ENCODE measurements at regions not wholly inside any gene's neighbourhood (a gene's known extent, or its start where the extent isn't known, plus 50 kb on each side); places are given as distances from the start of the nearest gene placed in this dataset.

GRCh38 chr12:30537228-30537627 is 158.4 kb downstream of the IPO8 start:
- ATAC-seq (ENCODE audit: low read depth) = peak; percentile 48; the same call in 1 of the 3 replicates
- no peaks in the 10 kb centered on the region for H3K36me3 ChIP-seq (ENCODE audit: low read depth)
- no peaks in the 10 kb centered on the region for H3K9me3 ChIP-seq (ENCODE audit: severe bottlenecking)

GRCh38 chr12:30533558-30534265 is 162.0 kb downstream of the IPO8 start:
- DNase-seq (ENCODE audit: low spot score) (no peak), ATAC-seq (ENCODE audit: low read depth) (no peak)
- H3K36me3 ChIP-seq (ENCODE audit: low read depth) = no peaks in the 10 kb centered on the region
- H3K27ac ChIP-seq (ENCODE audit: poor library complexity, severe bottlenecking) = no peak overlapping the region
- TF ChIP-seq, protein P1, sequence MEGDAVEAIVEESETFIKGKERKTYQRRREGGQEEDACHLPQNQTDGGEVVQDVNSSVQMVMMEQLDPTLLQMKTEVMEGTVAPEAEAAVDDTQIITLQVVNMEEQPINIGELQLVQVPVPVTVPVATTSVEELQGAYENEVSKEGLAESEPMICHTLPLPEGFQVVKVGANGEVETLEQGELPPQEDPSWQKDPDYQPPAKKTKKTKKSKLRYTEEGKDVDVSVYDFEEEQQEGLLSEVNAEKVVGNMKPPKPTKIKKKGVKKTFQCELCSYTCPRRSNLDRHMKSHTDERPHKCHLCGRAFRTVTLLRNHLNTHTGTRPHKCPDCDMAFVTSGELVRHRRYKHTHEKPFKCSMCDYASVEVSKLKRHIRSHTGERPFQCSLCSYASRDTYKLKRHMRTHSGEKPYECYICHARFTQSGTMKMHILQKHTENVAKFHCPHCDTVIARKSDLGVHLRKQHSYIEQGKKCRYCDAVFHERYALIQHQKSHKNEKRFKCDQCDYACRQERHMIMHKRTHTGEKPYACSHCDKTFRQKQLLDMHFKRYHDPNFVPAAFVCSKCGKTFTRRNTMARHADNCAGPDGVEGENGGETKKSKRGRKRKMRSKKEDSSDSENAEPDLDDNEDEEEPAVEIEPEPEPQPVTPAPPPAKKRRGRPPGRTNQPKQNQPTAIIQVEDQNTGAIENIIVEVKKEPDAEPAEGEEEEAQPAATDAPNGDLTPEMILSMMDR (IDR thresholded peaks at IDR 0.05; ENCODE audit: poor library complexity, severe bottlenecking) = no peak
- H3K9me3 ChIP-seq (ENCODE audit: severe bottlenecking) = no peaks in the 10 kb centered on the region
- no peaks in the 10 kb centered on the region for H3K4me1 ChIP-seq (ENCODE audit: insufficient read depth, poor library complexity, severe bottlenecking)
- no peaks in the 10 kb centered on the region for H3K27me3 ChIP-seq (ENCODE audit: insufficient read depth, poor library complexity, severe bottlenecking)
- H3K4me3 ChIP-seq (ENCODE audit: severe bottlenecking) = no peak overlapping the region

More at GRCh38 chr12:30537228-30537627, 158.4 kb downstream of the IPO8 start:
- TF ChIP-seq, protein P1 (IDR thresholded peaks at IDR 0.05; ENCODE audit: poor library complexity, severe bottlenecking) = no peak
- no peaks in the 10 kb centered on the region for H3K27me3 ChIP-seq (ENCODE audit: insufficient read depth, poor library complexity, severe bottlenecking)
- DNase-seq (ENCODE audit: low spot score) = no peak
- no peak overlapping the region for H3K27ac ChIP-seq (ENCODE audit: poor library complexity, severe bottlenecking)
- H3K4me3 ChIP-seq (ENCODE audit: severe bottlenecking) = no peak overlapping the region
- no peaks in the 10 kb centered on the region for H3K4me1 ChIP-seq (ENCODE audit: insufficient read depth, poor library complexity, severe bottlenecking)

DNA sequence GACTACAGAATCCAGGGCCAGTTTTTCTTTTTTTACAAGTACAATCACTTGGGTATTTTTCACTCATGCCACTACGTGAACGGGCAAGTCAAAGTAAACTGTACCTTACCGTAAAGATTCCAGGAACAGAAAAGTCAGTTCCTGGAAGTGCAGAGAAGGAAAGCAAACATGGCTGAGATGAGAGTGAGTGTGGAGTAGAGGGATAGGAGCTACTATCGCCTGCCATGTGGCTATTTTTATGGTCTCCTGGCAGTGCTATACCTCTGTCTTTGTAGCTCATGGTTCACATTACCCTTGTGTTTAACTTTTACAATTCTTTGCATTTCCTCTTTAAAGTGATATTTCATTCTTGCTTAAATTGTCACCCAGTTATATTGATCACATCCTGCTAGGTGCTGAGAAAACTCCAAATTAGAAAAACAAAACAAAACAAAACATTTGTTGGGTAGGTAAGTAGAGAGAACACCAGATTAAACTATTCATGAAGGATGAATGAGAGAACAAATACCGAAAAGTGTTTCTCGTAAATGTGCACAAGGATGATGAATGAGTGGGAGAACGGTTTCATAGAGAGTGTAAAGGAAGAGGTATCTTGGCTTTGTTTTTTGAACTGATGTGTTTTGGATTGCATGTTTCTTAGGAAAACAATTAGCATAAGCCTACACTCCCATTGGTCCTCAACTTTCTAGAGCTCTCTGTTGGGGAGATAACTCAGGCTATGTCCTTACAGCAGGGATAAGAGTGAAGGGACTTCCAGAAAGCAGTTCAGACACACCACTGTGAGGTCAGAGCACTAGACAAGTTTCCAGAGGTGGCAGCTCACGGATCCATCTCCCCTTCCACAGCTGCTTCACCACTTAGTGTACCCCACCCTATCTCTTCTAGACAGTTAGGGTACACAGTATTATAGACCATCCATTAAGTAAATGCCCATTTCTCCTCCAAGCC is 163.7 kb downstream of the IPO8 start:
- H3K27me3 ChIP-seq (ENCODE audit: insufficient read depth, poor library complexity, severe bottlenecking) = no peaks in the 10 kb centered on the region
- no peaks in the 10 kb centered on the region for H3K36me3 ChIP-seq (ENCODE audit: low read depth)
- H3K9me3 ChIP-seq (ENCODE audit: severe bottlenecking) = no peaks in the 10 kb centered on the region
- DNase-seq (ENCODE audit: low spot score) (no peak), ATAC-seq (ENCODE audit: low read depth) (no peak)
- H3K4me3 ChIP-seq (ENCODE audit: severe bottlenecking) = no peak overlapping the region
- H3K27ac ChIP-seq (ENCODE audit: poor library complexity, severe bottlenecking) = no peak overlapping the region
- H3K4me1 ChIP-seq (ENCODE audit: insufficient read depth, poor library complexity, severe bottlenecking) = no peaks in the 10 kb centered on the region
- TF ChIP-seq, protein P1 (IDR thresholded peaks at IDR 0.05; ENCODE audit: poor library complexity, severe bottlenecking) = no peak

GRCh38 chr12:30529489-30530269 is 166.0 kb downstream of the IPO8 start:
- ATAC-seq (ENCODE audit: low read depth) (no peak), DNase-seq (ENCODE audit: low spot score) (no peak)
- Histone ChIP-seq H3K4me1 (ENCODE audit: insufficient read depth, poor library complexity, severe bottlenecking) (no peaks in the 10 kb centered on the region), H3K27me3 (ENCODE audit: insufficient read depth, poor library complexity, severe bottlenecking) (no peaks in the 10 kb centered on the region), H3K27ac (ENCODE audit: poor library complexity, severe bottlenecking) (no peak overlapping the region), H3K9me3 (ENCODE audit: severe bottlenecking) (no peaks in the 10 kb centered on the region), H3K4me3 (ENCODE audit: severe bottlenecking) (no peak overlapping the region), H3K36me3 (ENCODE audit: low read depth) (no peaks in the 10 kb centered on the region)
- TF ChIP-seq, protein P1 (IDR thresholded peaks at IDR 0.05; ENCODE audit: poor library complexity, severe bottlenecking) = no peak

Measured in RWPE2 (cell line).